B cell (primary cell): ENCODE measurements at regions not wholly inside any gene's neighbourhood (a gene's known extent, or its start where the extent isn't known, plus 50 kb on each side); places are given as distances from the start of the nearest gene placed in this dataset.

Experiments used
- ATAC-seq: fragments of 200-7000 bp; cut with Tn5 transposase; one replicate; pipeline ENCODE4 v1.10.0; 2021; ENCODE audit warnings: low read depth, mild to moderate bottlenecking, moderate number of reproducible peaks, moderate library complexity
- CTCF ChIA-PET: fragments of 350-600 bp; sonication (Branson Sonifier 250); formaldehyde crosslinking; loops from one replicate; lab custom pipeline; 2021; ENCODE audit warnings: antibody characterized with exemption, inconsistent platforms; lab: Charles Lee
- POLR2A ChIA-PET: fragments of 350-600 bp; sonication (Branson Sonifier 250); formaldehyde crosslinking; loops from one replicate; lab custom pipeline; 2021; ENCODE audit warnings: antibody characterized with exemption; lab: Charles Lee
- DNase-seq: peaks from one replicate; pipeline ENCODE4 v3.0.0; 2013
- H2AFZ ChIP-seq: 2 replicates; pipeline ENCODE4 v1.6.1; 2012; ENCODE audit warnings: mild to moderate bottlenecking, low read depth, low read length; ENCODE audit not compliant: insufficient read depth, poor library complexity, severe bottlenecking
- H3K27ac ChIP-seq, 2 donors: 1 replicate in 1 of 2; 2 replicates in 1 of 2; pipeline ENCODE4 v1.5.1; 2012 to 2013; ENCODE audit warnings: low read length in 2 of 2, mild to moderate bottlenecking in 2 of 2, moderate library complexity in 1 of 2
- H3K27me3 ChIP-seq, 4 experiments: fragments of 200-600 bp in 1 of 4; sonication (generic) in 1 of 4; replicated peaks in 1 of 4; 1 replicate in 2 of 4; 2 replicates in 2 of 4; pipeline versions ENCODE4 v1.6.1 to v1.7.0; 2013 to 2016; ENCODE audit warnings: low read length in 3 of 4, mild to moderate bottlenecking in 2 of 4, mixed read lengths in 1 of 4, moderate library complexity in 1 of 4; ENCODE audit not compliant: insufficient read depth in 4 of 4, control insufficient read depth in 3 of 4; ENCODE audit errors: control extremely low read depth in 1 of 4
- H3K36me3 ChIP-seq, 2 experiments: replicated peaks in 1 of 2; 1 replicate in 1 of 2; 2 replicates in 1 of 2; pipeline versions ENCODE4 v1.6.1 to v1.7.1; 2013; ENCODE audit warnings: low read length in 1 of 2; ENCODE audit not compliant: insufficient read depth in 2 of 2, control insufficient read depth in 1 of 2; ENCODE audit errors: control extremely low read depth in 1 of 2, extremely low read depth in 1 of 2
- H3K4me1 ChIP-seq, 2 donors: fragments of 200-600 bp in 1 of 2; sonication (generic) in 1 of 2; 1 replicate in 1 of 2; 2 replicates in 1 of 2; pipeline versions ENCODE4 v1.5.1 to v1.6.1; 2013 to 2017; ENCODE audit warnings: low read length in 2 of 2; ENCODE audit not compliant: control insufficient read depth in 2 of 2, insufficient read depth in 2 of 2
- H3K4me2 ChIP-seq: replicated peaks from 2 replicates; pipeline ENCODE3; 2012; ENCODE audit warnings: mild to moderate bottlenecking, low read depth, low read length; ENCODE audit not compliant: poor library complexity, severe bottlenecking
- H3K4me3 ChIP-seq, 5 experiments: fragments of 200-600 bp in 1 of 5; sonication (generic) in 1 of 5; 1 replicate in 3 of 5; 2 replicates in 2 of 5; pipeline versions ENCODE4 v1.5.1 to v1.7.0; 2011 to 2016; ENCODE audit warnings: low read length in 4 of 5, mild to moderate bottlenecking in 4 of 5, low read depth in 2 of 5, control low read depth in 1 of 5, moderate library complexity in 1 of 5; ENCODE audit not compliant: insufficient read depth in 1 of 5; ENCODE audit errors: control extremely low read depth in 1 of 5, extremely low read depth in 1 of 5
- H3K79me2 ChIP-seq: fragments of 200-600 bp; sonication (generic); one replicate; pipeline ENCODE4 v1.6.0; 2016; ENCODE audit warnings: low read length; ENCODE audit not compliant: control insufficient read depth, insufficient read depth
- H3K9ac ChIP-seq: fragments of 200-600 bp; sonication (generic); 2 replicates; pipeline ENCODE4 v1.6.1; 2017; ENCODE audit warnings: mild to moderate bottlenecking, low read length, moderate library complexity
- H3K9me3 ChIP-seq, 3 donors: one replicate each; pipeline versions ENCODE4 v1.6.1 to v1.7.1; 2013; ENCODE audit warnings: low read length in 2 of 3; ENCODE audit not compliant: control insufficient read depth in 2 of 3, insufficient read depth in 1 of 3; ENCODE audit errors: control extremely low read depth in 1 of 3
- H4K20me1 ChIP-seq: 2 replicates; pipeline ENCODE4 v1.6.0; 2012; ENCODE audit warnings: mild to moderate bottlenecking, low read length; ENCODE audit not compliant: insufficient read depth, control insufficient read depth, poor library complexity, severe bottlenecking
- H3K27ac Mint-ChIP-seq: one replicate; pipeline ENCODE4 v1.8.0; 2021; ENCODE audit warnings: mixed read lengths
- H3K27me3 Mint-ChIP-seq: one replicate; pipeline ENCODE4 v1.8.0; 2021; ENCODE audit warnings: mixed read lengths
- H3K4me1 Mint-ChIP-seq: one replicate; pipeline ENCODE4 v1.8.0; 2021; ENCODE audit warnings: mixed read lengths
- H3K4me3 Mint-ChIP-seq: one replicate; pipeline ENCODE4 v1.8.0; 2021; ENCODE audit warnings: mixed read lengths
- H3K9me3 Mint-ChIP-seq: one replicate; pipeline ENCODE4 v1.8.0; 2022; ENCODE audit warnings: mixed read lengths; ENCODE audit not compliant: insufficient read depth
- EZH2 ChIP-seq: IDR thresholded peaks from 2 replicates; pipeline ENCODE4 v1.6.1; 2012; ENCODE audit warnings: borderline replicate concordance, low read depth, mild to moderate bottlenecking, moderate library complexity, low read length; ENCODE audit not compliant: insufficient read depth, poor library complexity, severe bottlenecking
- WGBS: methylation state at CpG from one replicate; pipeline ENCODE4 v1.1.5; 2013; ENCODE audit warnings: missing lambda C conversion rate; ENCODE audit not compliant: insufficient coverage; 5-methylcytosine and 5-hydroxymethylcytosine counted together
- intact Hi-C: fragments of 100-400 bp; cut with micrococcal nuclease; formaldehyde crosslinking; loops from one replicate; pipeline ENCODE4 v1.10.0; 2022
- TF ChIP-seq, protein P1 (sequence below): fragments of 200-600 bp; IDR thresholded peaks from one replicate; pipeline ENCODE4 v1.8.0; 2022; ENCODE audit warnings: antibody characterized with exemption, mild to moderate bottlenecking

DNA sequence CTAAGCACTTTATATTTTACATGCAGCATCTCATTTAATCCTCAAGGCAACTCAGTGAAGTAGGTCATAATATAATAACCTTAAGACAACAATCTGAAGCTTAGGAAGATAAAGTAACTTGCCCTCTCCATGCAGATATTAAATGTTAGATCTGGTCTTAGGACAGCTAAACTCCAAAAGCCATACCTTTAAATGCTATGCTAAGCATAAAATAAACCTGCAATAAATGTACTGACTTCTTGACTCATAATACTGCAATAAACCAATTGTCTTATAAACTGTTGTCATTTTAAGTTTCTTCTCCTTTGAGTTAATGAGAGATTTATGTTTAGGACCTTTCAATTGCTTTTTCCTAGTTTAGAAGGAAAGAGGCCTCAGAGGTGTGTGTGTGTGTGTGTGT lies 102.2 kb upstream of the MIER3 start:
- no peak overlapping the region for H3K27ac Mint-ChIP-seq
- no peak for DNase-seq
- H3K9me3 ChIP-seq = no peaks in the 10 kb centered on the region
- H3K79me2 ChIP-seq = no peaks in the 10 kb centered on the region
- H3K4me3 Mint-ChIP-seq = no peak overlapping the region
- ChIA-PET POLR2A (no interaction called here), CTCF (no interaction called here)
- H3K27me3 Mint-ChIP-seq = peaks cover 16% of the 10 kb centered on the region
- H3K36me3 ChIP-seq = no peaks in the 10 kb centered on the region
- intact Hi-C loops = no loop called here
- H3K27me3 ChIP-seq = no peaks in the 10 kb centered on the region
- no peak overlapping the region for H3K27ac ChIP-seq
- no peak overlapping the region for H3K9ac ChIP-seq
- ATAC-seq = no peak
- no peak overlapping the region for H2AFZ ChIP-seq
- TF ChIP-seq EZH2 = no peak
- TF ChIP-seq, protein P1, sequence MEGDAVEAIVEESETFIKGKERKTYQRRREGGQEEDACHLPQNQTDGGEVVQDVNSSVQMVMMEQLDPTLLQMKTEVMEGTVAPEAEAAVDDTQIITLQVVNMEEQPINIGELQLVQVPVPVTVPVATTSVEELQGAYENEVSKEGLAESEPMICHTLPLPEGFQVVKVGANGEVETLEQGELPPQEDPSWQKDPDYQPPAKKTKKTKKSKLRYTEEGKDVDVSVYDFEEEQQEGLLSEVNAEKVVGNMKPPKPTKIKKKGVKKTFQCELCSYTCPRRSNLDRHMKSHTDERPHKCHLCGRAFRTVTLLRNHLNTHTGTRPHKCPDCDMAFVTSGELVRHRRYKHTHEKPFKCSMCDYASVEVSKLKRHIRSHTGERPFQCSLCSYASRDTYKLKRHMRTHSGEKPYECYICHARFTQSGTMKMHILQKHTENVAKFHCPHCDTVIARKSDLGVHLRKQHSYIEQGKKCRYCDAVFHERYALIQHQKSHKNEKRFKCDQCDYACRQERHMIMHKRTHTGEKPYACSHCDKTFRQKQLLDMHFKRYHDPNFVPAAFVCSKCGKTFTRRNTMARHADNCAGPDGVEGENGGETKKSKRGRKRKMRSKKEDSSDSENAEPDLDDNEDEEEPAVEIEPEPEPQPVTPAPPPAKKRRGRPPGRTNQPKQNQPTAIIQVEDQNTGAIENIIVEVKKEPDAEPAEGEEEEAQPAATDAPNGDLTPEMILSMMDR = no peak
- H3K9me3 Mint-ChIP-seq = no peaks in the 10 kb centered on the region
- no peak overlapping the region for H3K4me2 ChIP-seq
- H3K4me3 ChIP-seq = no peak overlapping the region
- H4K20me1 ChIP-seq = no peaks in the 10 kb centered on the region
- no peaks in the 10 kb centered on the region for H3K4me1 ChIP-seq
- H3K4me1 Mint-ChIP-seq = no peaks in the 10 kb centered on the region

- POLR2A ChIA-PET = no interaction called here
- H3K4me1 ChIP-seq = no peaks in the 10 kb centered on the region
- 83% methylated on average over 1 of the region's 1 CpG for WGBS
- no peak overlapping the region for H3K9ac ChIP-seq
- no peak for ATAC-seq
- H2AFZ ChIP-seq = no peak overlapping the region
- H3K36me3 ChIP-seq = no peaks in the 10 kb centered on the region
- H3K27ac ChIP-seq = no peak overlapping the region
- H3K4me1 Mint-ChIP-seq = no peaks in the 10 kb centered on the region
- H3K9me3 ChIP-seq = no peaks in the 10 kb centered on the region
- no peaks in the 10 kb centered on the region for H3K79me2 ChIP-seq
- no peaks in the 10 kb centered on the region for H4K20me1 ChIP-seq
- CTCF ChIA-PET = no interaction called here
- no peak for TF ChIP-seq EZH2
- TF ChIP-seq, protein P1 = no peak
- H3K27me3 ChIP-seq = no peaks in the 10 kb centered on the region
- DNase-seq = no peak
- intact Hi-C loops = no loop called here
- H3K9me3 Mint-ChIP-seq = no peaks in the 10 kb centered on the region
- no peak overlapping the region for H3K4me2 ChIP-seq
- H3K4me3 Mint-ChIP-seq = no peak overlapping the region
- no peak overlapping the region for H3K27ac Mint-ChIP-seq
- H3K4me3 ChIP-seq = no peak overlapping the region
- peaks cover 16% of the 10 kb centered on the region for H3K27me3 Mint-ChIP-seq
These were observed 102.7 kb upstream of the MIER3 start for GRCh38 chr5:57054671-57055070.
